SK-N-SH treated with all-trans-retinoic acid at 6 μM for 48 hours (cell line): ENCODE measurements at regions not wholly inside any gene's neighbourhood (a gene's known extent, or its start where the extent isn't known, plus 50 kb on each side); places are given as distances from the start of the nearest gene placed in this dataset.

Source experiments
- ARNTL ChIP-seq: fragments of 450-650 bp; formaldehyde crosslinking; IDR thresholded peaks from 2 replicates; pipeline ENCODE4 v1.5.0; 2020; ENCODE audit warnings: low read depth, mild to moderate bottlenecking, moderate library complexity, borderline replicate concordance
- BACH2 ChIP-seq: fragments of 250-450 bp; sonication (Bioruptor Pico); IDR thresholded peaks from 2 replicates; pipeline ENCODE4 v1.9.0; 2021; ENCODE audit warnings: mild to moderate bottlenecking, borderline replicate concordance
- ZNF565 ChIP-seq: fragments of 450-650 bp; formaldehyde crosslinking; conservative IDR thresholded peaks from 2 replicates; pipeline ENCODE4 v1.5.0; 2020; ENCODE audit warnings: low read depth, mild to moderate bottlenecking, moderate library complexity
- TF ChIP-seq, protein P1 (sequence below): fragments of 250-450 bp; sonication (Bioruptor Pico); IDR thresholded peaks from 2 replicates; pipeline ENCODE4 v1.8.0; 2021; ENCODE audit warnings: low read depth, mild to moderate bottlenecking, moderate library complexity, borderline replicate concordance

DNA sequence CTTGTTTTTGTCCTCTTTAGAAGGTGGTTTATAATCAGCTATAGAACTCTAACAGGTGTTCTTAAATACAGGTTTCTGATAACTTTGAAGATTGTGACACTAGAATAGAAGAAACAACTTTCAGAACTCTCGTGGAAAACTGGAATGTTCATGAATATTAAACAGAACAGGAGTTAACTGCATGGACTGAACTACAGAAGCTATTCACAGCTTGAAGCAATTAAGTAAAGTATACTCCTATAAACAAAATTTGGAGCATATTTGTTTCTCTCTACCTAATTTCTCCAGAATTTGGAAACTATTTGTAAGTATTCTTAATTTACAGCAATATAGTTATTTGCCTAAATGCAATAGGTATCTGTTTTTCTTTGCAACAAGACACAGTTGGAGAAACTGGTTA, 824.8 kb downstream of the ADGRL2 start:
- no peak for TF ChIP-seq BACH2 (CRISPR knock-in tag)
- TF ChIP-seq ARNTL (CRISPR knock-in tag), result no peak
- no peak for TF ChIP-seq ZNF565 (CRISPR knock-in tag)
- TF ChIP-seq, protein P1, sequence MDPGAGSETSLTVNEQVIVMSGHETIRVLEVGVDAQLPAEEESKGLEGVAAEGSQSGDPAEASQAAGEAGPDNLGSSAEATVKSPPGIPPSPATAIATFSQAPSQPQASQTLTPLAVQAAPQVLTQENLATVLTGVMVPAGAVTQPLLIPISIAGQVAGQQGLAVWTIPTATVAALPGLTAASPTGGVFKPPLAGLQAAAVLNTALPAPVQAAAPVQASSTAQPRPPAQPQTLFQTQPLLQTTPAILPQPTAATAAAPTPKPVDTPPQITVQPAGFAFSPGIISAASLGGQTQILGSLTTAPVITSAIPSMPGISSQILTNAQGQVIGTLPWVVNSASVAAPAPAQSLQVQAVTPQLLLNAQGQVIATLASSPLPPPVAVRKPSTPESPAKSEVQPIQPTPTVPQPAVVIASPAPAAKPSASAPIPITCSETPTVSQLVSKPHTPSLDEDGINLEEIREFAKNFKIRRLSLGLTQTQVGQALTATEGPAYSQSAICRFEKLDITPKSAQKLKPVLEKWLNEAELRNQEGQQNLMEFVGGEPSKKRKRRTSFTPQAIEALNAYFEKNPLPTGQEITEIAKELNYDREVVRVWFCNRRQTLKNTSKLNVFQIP (CRISPR knock-in tag), result no peak
